SK-N-SH treated with all-trans-retinoic acid at 6 μM for 48 hours (cell line): ENCODE measurements at regions not wholly inside any gene's neighbourhood (a gene's known extent, or its start where the extent isn't known, plus 50 kb on each side); places are given as distances from the start of the nearest gene placed in this dataset.

ENCODE experiments used
- ARNTL ChIP-seq: fragments of 450-650 bp; formaldehyde crosslinking; IDR thresholded peaks from 2 replicates; pipeline ENCODE4 v1.5.0; 2020; ENCODE audit warnings: low read depth, mild to moderate bottlenecking, moderate library complexity, borderline replicate concordance
- CREB5 ChIP-seq: fragments of 250-450 bp; sonication (Bioruptor Pico); IDR thresholded peaks from 2 replicates; pipeline ENCODE4 v1.5.1; 2020; ENCODE audit warnings: low read depth, mild to moderate bottlenecking, moderate library complexity
- CSDC2 ChIP-seq: fragments of 250-450 bp; sonication (Bioruptor Pico); IDR thresholded peaks from 2 replicates; pipeline ENCODE4 v1.5.0; 2020; ENCODE audit warnings: mild to moderate bottlenecking, moderate library complexity
- CSRNP3 ChIP-seq: fragments of 250-450 bp; sonication (Bioruptor Pico); IDR thresholded peaks from 2 replicates; pipeline ENCODE4 v1.5.1; 2021; ENCODE audit warnings: mild to moderate bottlenecking, moderate library complexity
- ISL1 ChIP-seq: fragments of 250-450 bp; sonication (Bioruptor Pico); IDR thresholded peaks from 2 replicates; pipeline ENCODE4 v2.1.2; 2022; ENCODE audit warnings: mild to moderate bottlenecking, moderate library complexity
- PATZ1 ChIP-seq: fragments of 250-450 bp; sonication (Bioruptor Pico); IDR thresholded peaks from 2 replicates; pipeline ENCODE4 v1.8.0; 2020; ENCODE audit warnings: mild to moderate bottlenecking, moderate library complexity, borderline replicate concordance
- SNAI2 ChIP-seq: fragments of 250-450 bp; sonication (Bioruptor Pico); IDR thresholded peaks from 2 replicates; pipeline ENCODE4 v1.5.0; 2020; ENCODE audit warnings: mild to moderate bottlenecking, moderate library complexity
- TCF4 ChIP-seq: fragments of 250-450 bp; sonication (Bioruptor Pico); IDR thresholded peaks from 2 replicates; pipeline ENCODE4 v1.8.0; 2021; ENCODE audit warnings: mild to moderate bottlenecking, moderate library complexity, borderline replicate concordance
- ZC3H10 ChIP-seq: fragments of 250-450 bp; sonication (Bioruptor Pico); IDR thresholded peaks from 2 replicates; pipeline ENCODE4 v1.5.1; 2021; ENCODE audit warnings: mild to moderate bottlenecking, moderate library complexity
- ZFP30 ChIP-seq: fragments of 450-650 bp; formaldehyde crosslinking; IDR thresholded peaks from 2 replicates; pipeline ENCODE4 v1.5.0; 2022; ENCODE audit warnings: mild to moderate bottlenecking, moderate library complexity
- ZNF565 ChIP-seq: fragments of 450-650 bp; formaldehyde crosslinking; conservative IDR thresholded peaks from 2 replicates; pipeline ENCODE4 v1.5.0; 2020; ENCODE audit warnings: low read depth, mild to moderate bottlenecking, moderate library complexity
- ZNF8 ChIP-seq: fragments of 450-650 bp; formaldehyde crosslinking; IDR thresholded peaks from 2 replicates; pipeline ENCODE4 v1.5.0; 2020; ENCODE audit warnings: mild to moderate bottlenecking, moderate library complexity

- TF ChIP-seq ZFP30 (CRISPR knock-in tag): no peak
- no peak for TF ChIP-seq ZNF8 (CRISPR knock-in tag)
- no peak for TF ChIP-seq PATZ1 (CRISPR knock-in tag)
- TF ChIP-seq ZNF565 (CRISPR knock-in tag): no peak
- no peak for TF ChIP-seq CREB5 (CRISPR knock-in tag)
- no peak for TF ChIP-seq SNAI2
- no peak for TF ChIP-seq CSRNP3 (CRISPR knock-in tag)
- TF ChIP-seq ZC3H10: no peak
- no peak for TF ChIP-seq CSDC2
- no peak for TF ChIP-seq TCF4
- TF ChIP-seq ARNTL: no peak
- TF ChIP-seq ISL1 (CRISPR knock-in tag): no peak
These were observed 417.2 kb downstream of the TMEM232 start for GRCh38 chr5:110309222-110309621.
